ENCODE measurements at regions not wholly inside any gene's neighbourhood (a gene's known extent, or its start where the extent isn't known, plus 50 kb on each side); places are given as distances from the start of the nearest gene placed in this dataset.

DNA sequence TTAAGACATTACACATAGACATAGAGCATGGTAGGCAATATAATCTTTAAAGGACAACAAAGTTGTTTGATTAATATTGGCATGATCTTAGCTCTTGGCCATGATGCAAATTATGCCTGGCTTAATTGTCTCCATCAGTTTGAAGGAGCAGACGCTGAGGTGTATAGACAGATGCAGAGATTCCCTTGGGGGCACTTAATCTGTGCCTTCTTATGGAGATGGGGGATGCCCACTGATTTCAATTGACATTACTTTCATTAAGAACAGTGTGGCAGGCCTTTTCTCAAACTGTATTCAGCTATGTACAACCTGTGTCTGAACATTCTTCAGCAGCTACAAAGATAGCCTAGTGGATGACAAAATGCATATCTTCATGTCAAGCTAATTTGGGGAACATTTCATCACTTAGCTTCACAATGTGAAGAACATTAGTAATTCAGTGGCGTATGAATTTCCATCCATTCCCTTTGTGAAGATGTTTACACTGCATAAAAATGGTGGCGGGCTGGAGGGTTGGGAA is 85.3 kb upstream of the MYCBP2 start:
- TF ChIP-seq EZH2 (IDR thresholded peaks at IDR 0.05) (no peak), POLR2AphosphoS5 (IDR thresholded peaks at IDR 0.05; ENCODE audit: borderline replicate concordance, low read depth, low read length) (no peak), FOXP2 (optimal IDR thresholded peaks at IDR 0.05; ENCODE audit: control extremely low read depth, extremely low read length, insufficient read depth) (no peak)
